HG02938 (cell line): ENCODE measurements at regions not wholly inside any gene's neighbourhood (a gene's known extent, or its start where the extent isn't known, plus 50 kb on each side); places are given as distances from the start of the nearest gene placed in this dataset.

Experiments
- ATAC-seq: cut with Tn5 transposase; IDR thresholded peaks from one replicate; pipeline ENCODE4 v1.9.1; 2021; ENCODE audit warnings: mild to moderate bottlenecking, moderate library complexity; ENCODE audit not compliant: unreplicated experiment

DNA sequence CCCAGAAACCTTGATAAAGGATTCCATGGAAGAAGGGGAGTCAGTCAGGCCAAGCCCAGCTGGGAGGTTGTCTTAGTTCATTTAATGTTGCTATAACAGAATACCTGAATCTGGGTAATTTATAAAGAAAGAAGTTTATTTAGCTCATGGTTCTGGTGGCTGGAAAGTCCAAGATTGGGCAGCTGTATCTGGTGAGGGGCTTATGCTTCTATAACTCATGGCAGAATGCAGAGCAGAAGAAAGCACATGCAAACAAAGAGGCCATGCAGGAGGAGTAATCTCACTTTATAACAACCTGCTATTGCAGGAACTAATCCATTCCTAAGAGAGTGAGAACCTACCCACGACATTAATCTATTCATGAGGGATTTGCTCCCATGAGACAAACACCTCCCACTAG lies 54.2 kb upstream of the ANKRD1 start:
- no peak for ATAC-seq

- ATAC-seq = peak; percentile 54
Measured at GRCh38 chr10:90977162-90977854, 56.4 kb upstream of the ANKRD1 start.

DNA sequence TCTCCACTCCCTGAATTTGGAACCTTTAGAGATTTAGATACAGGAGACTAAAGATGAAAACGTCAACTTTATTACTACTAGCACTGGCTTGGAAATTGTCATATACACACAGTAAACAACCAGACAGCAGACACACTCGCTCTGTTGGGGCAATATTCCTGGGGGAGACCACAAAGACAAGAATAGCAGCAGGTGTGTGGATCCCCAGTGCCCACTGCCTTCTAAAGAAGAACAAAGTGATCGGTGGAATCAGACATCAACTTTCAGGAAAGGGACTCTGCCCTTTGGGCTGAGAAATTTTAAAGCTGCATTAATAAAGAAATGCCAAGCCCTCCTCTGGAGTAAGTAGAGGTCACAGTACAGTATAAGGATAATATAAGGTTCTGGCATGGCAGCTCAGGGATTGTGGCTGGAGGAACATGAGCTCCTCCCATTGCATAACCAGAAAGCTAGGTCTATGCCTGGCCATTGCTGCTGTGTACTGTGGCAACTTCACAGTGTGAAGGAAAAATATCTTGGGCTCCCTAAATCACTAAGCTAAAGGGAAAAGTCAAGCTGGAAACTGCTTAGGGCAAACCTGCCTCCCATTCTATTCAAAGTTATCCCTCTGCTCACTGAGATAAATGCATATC lies 57.1 kb upstream of the ANKRD1 start:
- ATAC-seq = no peak

DNA sequence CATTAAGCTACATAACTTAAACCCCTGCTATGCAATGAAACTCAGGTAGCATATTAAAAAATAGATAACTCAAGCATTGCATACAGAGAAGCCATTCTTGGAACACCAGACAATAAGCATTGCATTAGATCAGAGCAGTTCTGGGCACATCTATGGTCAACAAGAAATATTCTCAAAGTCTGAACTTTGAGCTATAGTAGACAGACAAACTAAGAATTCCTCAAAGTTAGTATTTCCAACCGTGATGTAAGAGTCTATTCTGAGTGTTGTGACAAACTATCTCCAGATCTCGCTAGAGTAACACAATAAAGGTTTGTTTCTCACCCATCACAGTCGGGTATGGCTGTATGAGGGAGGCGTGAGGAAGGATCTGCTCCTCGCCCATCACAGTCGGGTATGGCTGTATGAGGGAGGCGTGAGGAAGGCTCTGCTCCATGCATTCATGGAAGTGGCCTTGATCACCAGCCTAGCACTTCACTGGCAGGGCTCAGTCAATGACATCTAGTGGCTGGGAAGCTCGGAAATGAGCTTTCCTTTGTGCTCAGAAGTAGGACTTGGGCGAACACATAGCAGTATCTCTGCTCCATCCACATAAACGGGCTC lies 61.6 kb upstream of the ANKRD1 start:
- ATAC-seq = no peak

DNA sequence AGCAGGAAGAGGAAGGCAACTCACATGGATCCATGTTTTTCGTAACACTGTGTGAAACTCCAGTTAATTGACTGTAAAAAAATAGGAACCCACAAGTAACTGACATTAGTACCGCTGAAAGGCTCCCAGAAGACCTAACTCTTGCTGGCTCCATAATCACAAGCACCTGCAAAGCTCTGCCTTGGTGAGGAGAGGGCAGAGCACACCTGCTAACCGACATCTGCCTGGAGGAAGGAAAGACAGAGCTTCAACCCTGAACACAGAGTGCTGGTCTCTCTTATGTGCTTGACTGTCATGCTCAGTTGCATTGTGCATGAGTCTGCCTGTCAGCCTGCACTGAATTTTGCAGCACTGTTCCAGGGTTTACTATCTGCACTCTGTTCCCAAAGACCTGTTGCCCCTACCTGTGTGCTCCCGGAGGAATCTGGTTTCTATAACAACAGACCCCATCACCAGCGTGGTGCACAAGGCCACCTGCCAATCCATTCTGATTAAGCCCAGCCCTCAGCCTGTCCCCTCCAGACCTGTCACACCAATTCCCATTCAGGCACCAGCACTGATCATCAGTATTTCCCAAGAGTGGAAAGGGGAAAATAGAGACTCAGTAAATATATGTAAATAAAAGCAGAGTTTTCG lies 63.1 kb upstream of the ANKRD1 start:
- no peak for ATAC-seq

DNA sequence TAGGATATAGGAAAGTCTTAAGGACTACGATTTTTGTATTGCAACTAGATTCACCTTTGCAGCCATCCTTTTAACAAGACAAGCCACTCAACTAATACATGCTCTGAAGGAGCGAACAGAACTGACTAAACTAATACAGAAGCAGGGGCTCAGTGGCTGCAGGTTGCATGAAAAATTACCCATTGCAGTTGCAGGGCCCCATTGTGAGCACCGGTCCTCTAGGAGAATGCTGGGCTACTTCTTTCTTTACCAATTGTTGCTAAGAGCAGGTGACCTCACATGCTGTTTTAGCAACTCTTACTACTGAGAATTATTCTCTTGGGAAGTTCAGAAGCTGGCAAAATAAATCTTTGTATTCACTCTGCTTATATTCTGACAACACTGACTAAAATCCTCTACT lies 64.0 kb upstream of the ANKRD1 start:
- no peak for ATAC-seq

DNA sequence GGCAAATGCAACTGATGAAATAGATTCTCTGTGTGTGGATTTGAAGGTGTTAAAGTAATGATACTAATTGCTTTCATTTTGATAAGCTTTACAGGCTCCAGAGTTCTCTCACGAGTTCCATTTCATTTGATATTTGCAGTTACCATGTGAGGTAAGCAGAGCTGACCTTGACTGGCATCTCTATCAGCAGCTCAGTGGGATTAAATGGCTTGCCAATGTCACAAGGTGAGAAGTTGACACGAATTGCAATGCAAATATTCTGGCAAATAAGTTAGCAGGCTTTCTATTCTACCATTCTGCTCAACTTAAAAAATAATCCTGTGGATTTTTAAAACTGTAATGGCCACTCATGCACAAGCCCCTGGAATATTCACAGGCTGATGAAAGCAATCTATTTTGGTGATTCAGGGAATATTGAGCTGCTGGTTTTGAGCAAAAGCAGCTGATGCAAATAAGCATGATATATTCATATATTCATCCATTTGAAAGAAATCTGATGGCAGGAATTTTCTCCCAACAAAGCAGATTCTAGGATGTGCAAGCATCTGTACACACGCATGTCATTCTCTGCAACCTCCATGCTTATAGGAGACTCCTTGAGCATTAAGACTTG lies 64.5 kb upstream of the ANKRD1 start:
- no peak for ATAC-seq

DNA sequence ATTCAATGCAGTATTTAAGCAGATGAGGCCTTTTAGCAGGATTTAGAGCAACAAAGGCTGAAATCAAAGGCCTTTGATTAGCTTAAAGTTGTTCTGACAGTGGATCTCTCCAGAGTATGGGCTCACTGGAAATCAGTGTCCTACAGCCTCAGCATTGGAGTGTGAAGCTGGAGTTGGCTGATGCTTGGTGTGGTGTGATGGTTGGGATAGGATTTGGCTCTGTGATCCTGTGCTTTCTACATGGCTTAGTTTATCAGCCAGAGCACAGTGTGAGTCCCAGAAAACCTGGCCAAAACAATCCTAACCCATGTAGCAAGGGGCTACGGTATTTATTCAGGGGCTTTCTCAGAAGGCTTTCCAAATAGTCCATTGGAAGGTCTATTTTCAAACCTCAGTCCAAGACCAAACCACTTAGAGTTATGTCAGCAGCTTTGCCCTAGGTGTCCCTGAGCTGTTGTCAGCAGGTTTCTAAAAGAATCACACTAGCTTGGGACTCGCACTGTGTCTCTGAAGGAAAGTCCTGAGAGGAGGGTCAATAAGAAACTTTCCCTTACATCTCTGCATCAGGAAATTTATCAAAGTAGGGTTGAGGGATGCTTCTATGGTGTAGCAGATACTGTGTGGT lies 65.4 kb upstream of the ANKRD1 start:
- ATAC-seq = no peak

DNA sequence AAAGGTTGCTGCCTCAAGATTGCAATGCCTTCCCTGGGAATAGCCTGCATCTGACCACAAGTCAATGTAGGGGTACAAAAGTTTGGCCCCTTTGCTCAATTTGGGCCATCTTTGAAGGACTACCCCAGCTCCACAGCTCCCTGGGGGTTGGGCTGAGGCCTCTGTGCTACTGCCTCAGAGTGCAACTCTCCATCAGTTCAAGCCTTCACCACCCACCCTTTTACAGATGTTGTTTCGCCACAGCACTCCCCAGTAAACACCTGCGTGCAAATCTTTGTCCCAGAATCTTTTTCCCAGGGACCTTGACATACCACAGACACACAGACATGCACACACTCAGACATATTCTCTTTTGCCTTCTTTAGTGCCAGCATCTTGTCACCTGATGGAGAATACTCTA lies 66.0 kb upstream of the ANKRD1 start:
- no peak for ATAC-seq

DNA sequence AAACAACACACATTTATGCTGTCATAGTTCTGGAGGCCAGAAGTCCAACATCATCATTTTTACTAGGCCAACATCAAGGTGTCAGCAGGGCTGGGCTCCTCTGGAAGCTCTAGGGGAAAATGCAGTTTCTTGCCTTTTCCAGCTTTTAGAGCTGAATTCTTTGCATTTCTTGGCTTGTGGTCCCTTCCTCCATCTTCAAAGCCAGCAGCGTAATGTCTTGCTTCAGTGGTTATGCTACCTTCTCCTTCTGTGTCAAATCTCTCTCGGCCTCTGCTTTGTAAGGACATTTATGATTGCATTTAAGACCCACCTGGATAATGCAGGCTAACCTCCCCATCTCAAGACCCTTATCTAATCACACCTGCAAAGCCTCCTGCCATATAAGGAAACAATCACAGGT lies 66.5 kb upstream of the ANKRD1 start:
- ATAC-seq = no peak

- ATAC-seq = no peak
Measured at GRCh38 chr10:90988024-90988423, 67.1 kb upstream of the ANKRD1 start.

DNA sequence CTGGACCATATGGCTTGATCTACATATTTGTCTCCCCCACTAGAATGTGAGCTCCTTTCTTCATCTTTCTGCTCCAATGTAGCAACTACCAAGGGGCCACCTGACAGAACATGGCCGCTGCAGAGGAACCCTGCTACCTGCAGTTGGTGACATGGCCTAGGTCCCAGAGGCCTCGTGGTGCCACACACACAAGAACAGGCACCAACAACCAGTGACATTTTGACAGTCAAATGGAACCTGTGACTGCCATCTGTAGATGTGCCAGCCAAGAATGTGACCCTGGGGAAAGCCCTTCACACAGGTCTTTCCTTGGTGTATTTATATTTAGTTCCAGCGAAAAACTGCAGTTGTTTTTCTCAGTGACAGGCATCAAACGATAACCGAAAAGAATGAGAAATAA lies 67.9 kb upstream of the ANKRD1 start:
- ATAC-seq = no peak

DNA sequence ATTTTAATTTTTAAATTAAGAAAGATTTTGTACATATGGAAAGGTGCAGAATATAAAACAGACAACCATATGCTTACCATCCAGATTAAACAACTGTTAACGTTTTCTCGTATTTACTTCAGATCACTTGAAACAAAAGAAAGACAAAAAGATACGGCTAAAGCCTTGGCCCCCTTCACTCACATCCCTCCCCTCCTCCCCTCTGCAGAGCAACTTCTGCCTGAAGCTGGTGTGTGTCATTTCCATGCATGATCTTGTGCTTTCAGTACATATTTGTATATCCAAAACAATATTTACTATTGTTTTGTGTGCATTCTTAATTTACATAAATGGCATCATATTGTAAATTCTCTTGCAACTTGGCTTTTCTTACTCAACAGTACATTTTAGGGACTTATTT lies 68.5 kb upstream of the ANKRD1 start:
- ATAC-seq = no peak

DNA sequence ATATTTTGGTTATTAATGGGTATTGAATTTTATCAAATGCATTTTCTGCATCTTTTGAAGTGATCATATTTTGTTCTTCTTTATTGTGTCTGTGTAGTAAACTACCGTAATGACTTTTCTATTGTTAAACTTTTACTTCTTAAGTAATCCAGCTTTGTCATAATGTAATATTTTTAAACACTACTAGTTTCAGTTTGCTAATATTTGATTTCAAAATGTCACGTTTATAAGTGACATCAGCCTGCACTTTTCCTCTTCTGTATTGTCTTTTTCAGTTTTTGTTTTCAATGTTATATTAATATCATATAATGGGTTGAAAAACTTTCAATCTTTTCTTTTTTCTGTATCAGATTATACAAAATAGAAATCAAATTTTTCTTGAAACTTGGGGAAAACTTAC lies 71.6 kb upstream of the ANKRD1 start:
- ATAC-seq = no peak

DNA sequence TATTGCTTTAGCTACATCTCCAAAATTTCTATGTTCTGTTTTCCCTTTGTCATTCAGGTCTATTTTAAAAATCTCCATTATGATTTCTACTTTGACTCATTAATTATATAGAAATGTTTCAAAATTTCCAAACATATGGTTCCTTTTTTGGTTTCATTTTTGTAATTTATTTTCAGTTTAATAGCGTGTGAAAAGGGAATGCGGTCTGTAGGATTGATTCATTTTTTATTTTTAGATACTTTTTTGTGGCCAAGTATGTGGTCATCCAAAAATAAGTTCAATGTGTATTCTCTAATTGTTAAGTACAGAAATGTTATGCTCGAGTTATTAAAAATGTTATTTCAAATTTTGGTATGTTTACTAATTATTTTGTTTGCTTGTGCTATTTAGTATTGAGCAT lies 72.5 kb upstream of the ANKRD1 start:
- no peak for ATAC-seq

GRCh38 chr10:90997670-90998069 lies 76.8 kb upstream of the ANKRD1 start:
- no peak for ATAC-seq

GRCh38 chr10:90998733-90999511 lies 78.0 kb upstream of the ANKRD1 start:
- ATAC-seq = peak; percentile 11

DNA sequence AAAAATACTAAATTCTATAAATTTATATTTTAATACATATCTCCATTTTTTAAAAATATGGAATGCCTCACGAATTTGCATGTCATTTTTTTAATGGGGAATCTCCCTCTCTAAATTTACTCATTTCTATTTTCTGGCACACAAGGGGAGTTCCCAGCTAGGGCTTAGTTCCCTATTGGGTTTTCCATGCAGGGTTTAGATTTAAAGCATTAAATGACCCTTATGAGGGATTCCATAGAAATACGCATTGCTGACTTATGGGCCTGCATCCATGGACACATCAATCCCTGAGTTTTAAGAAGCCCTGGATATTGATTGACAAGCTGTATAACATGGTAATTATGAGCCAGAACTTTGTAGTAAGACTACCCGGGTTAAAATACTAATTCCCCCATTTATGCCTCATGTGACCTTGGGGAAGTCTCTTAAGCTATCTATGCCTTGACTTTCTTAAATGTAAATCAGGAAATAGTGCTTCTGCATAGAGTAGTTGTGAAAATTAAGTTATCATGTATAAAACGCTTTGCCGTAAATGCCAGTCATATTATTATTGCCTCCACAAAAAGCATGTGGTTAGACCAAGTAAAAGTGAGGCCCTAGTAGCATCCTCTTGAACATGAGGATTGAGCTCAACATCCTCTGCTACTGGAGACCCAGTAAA lies 78.8 kb upstream of the ANKRD1 start:
- ATAC-seq = peak; percentile 55

GRCh38 chr10:91000470-91000869 lies 79.6 kb upstream of the ANKRD1 start:
- ATAC-seq = no peak

- no peak for ATAC-seq
Measured at GRCh38 chr10:91000985-91001384, 80.1 kb upstream of the ANKRD1 start.
